Ishikawa (cell line): ENCODE measurements at regions not wholly inside any gene's neighbourhood (a gene's known extent, or its start where the extent isn't known, plus 50 kb on each side); places are given as distances from the start of the nearest gene placed in this dataset.

Experiments used
- EP300 ChIP-seq: IDR thresholded peaks from 2 replicates; pipeline ENCODE4 v1.6.1; 2012; ENCODE audit warnings: borderline replicate concordance
- FOXM1 ChIP-seq: IDR thresholded peaks from 2 replicates; pipeline ENCODE4 v1.6.1; 2012; ENCODE audit warnings: low read depth, borderline replicate concordance
- NFIC ChIP-seq: IDR thresholded peaks from 2 replicates; pipeline ENCODE4 v1.6.1; 2012
- RAD21 ChIP-seq: IDR thresholded peaks from 2 replicates; pipeline ENCODE4 v1.6.1; 2012; ENCODE audit warnings: low read depth
- REST ChIP-seq: IDR thresholded peaks from 2 replicates; pipeline ENCODE4 v1.6.1; 2012; ENCODE audit warnings: low read depth, mild to moderate bottlenecking
- TAF1 ChIP-seq: IDR thresholded peaks from 2 replicates; pipeline ENCODE4 v1.6.1; 2012; ENCODE audit warnings: low read depth, mild to moderate bottlenecking
- USF1 ChIP-seq: IDR thresholded peaks from 2 replicates; pipeline ENCODE4 v1.6.1; 2012
- YY1 ChIP-seq: IDR thresholded peaks from 2 replicates; pipeline ENCODE4 v1.6.1; 2012; ENCODE audit warnings: low read depth
- ZBTB7A ChIP-seq: IDR thresholded peaks from 2 replicates; pipeline ENCODE4 v1.6.1; 2012; ENCODE audit warnings: low read depth
- TF ChIP-seq, protein P1 (sequence below): IDR thresholded peaks from 2 replicates; pipeline ENCODE4 v1.6.1; 2012

GRCh38 chr10:29883231-29883630 is 176.2 kb downstream of the JCAD start:
- TF ChIP-seq EP300 = no peak
- TF ChIP-seq REST = no peak
- no peak for TF ChIP-seq YY1
- TF ChIP-seq, protein P1, sequence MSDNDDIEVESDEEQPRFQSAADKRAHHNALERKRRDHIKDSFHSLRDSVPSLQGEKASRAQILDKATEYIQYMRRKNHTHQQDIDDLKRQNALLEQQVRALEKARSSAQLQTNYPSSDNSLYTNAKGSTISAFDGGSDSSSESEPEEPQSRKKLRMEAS = no peak
- TF ChIP-seq NFIC = no peak
- no peak for TF ChIP-seq RAD21
- no peak for TF ChIP-seq FOXM1
- TF ChIP-seq ZBTB7A = no peak
- TF ChIP-seq USF1 = no peak
- no peak for TF ChIP-seq TAF1
